Sigmoid colon (tissue), 4 donors: ENCODE measurements at regions not wholly inside any gene's neighbourhood (a gene's known extent, or its start where the extent isn't known, plus 50 kb on each side); places are given as distances from the start of the nearest gene placed in this dataset.

Experiments
- CTCF ChIP-seq, 4 experiments: fragments of 450-650 bp in 3 of 4; fragments of 200-600 bp in 1 of 4; IDR thresholded peaks; one replicate each; pipeline ENCODE4 v1.5.1; 2016 to 2019; ENCODE audit warnings: antibody characterized with exemption in 4 of 4, mild to moderate bottlenecking in 3 of 4, moderate library complexity in 2 of 4
- POLR2AphosphoS5 ChIP-seq, 4 donors: sonication (generic); formaldehyde crosslinking; IDR thresholded peaks; one replicate each; pipeline ENCODE4 v1.6.1; 2017; ENCODE audit warnings: antibody characterized with exemption in 4 of 4

GRCh38 chr21:17128132-17128531 lies 384.7 kb upstream of the CXADR start:
- TF ChIP-seq CTCF (IDR thresholded peaks at IDR 0.05) (no peak), POLR2AphosphoS5 (IDR thresholded peaks at IDR 0.05) (no peak)
